GM23248 (cell line): ENCODE measurements at regions not wholly inside any gene's neighbourhood (a gene's known extent, or its start where the extent isn't known, plus 50 kb on each side); places are given as distances from the start of the nearest gene placed in this dataset.

Experiments
- DNase-seq: peaks from one replicate; pipeline ENCODE4 v3.0.0-alpha.2; 2015
- H2AFZ ChIP-seq: fragments of 200-600 bp; sonication (generic); 2 replicates; pipeline ENCODE4 v1.6.1; 2016; ENCODE audit warnings: antibody characterized with exemption
- H3F3A ChIP-seq: fragments of 200-600 bp; sonication (generic); 2 replicates; pipeline ENCODE4 v1.6.1; 2016; ENCODE audit warnings: mild to moderate bottlenecking, antibody characterized with exemption, mixed run types; ENCODE audit not compliant: insufficient read depth
- H3K27ac ChIP-seq: fragments of 200-600 bp; sonication (generic); 2 replicates; pipeline ENCODE4 v1.5.1; 2016; ENCODE audit warnings: mild to moderate bottlenecking
- H3K27me3 ChIP-seq: fragments of 200-600 bp; sonication (generic); replicated peaks from 2 replicates; pipeline ENCODE4 v1.6.1; 2016; ENCODE audit warnings: mild to moderate bottlenecking; ENCODE audit not compliant: insufficient read depth
- H3K36me3 ChIP-seq: fragments of 200-600 bp; sonication (generic); 2 replicates; pipeline ENCODE4 v1.6.1; 2016; ENCODE audit warnings: low read depth, mild to moderate bottlenecking
- H3K4me1 ChIP-seq: fragments of 200-600 bp; sonication (generic); 2 replicates; pipeline ENCODE4 v1.6.1; 2016; ENCODE audit warnings: mild to moderate bottlenecking; ENCODE audit not compliant: insufficient read depth
- H3K4me2 ChIP-seq: fragments of 200-600 bp; sonication (generic); one replicate; pipeline ENCODE4 v1.6.1; 2016; ENCODE audit warnings: mild to moderate bottlenecking; ENCODE audit not compliant: unreplicated experiment
- H3K4me3 ChIP-seq: fragments of 200-600 bp; sonication (generic); 2 replicates; pipeline ENCODE4 v1.5.1; 2016; ENCODE audit warnings: mild to moderate bottlenecking
- H3K79me2 ChIP-seq: fragments of 200-600 bp; sonication (generic); 2 replicates; pipeline ENCODE4 v1.6.1; 2016; ENCODE audit warnings: mild to moderate bottlenecking; ENCODE audit not compliant: insufficient read depth
- H3K9ac ChIP-seq: fragments of 200-600 bp; sonication (generic); 2 replicates; pipeline ENCODE4 v1.6.1; 2016; ENCODE audit warnings: mild to moderate bottlenecking
- H3K9me2 ChIP-seq: fragments of 200-600 bp; sonication (generic); 2 replicates; pipeline ENCODE4 v1.6.1; 2016; ENCODE audit warnings: mixed run types, mild to moderate bottlenecking, moderate library complexity; ENCODE audit not compliant: insufficient read depth
- H3K9me3 ChIP-seq: fragments of 200-600 bp; sonication (generic); one replicate; pipeline ENCODE4 v1.6.1; 2017; ENCODE audit warnings: low read depth
- H4K20me1 ChIP-seq: fragments of 200-600 bp; sonication (generic); 2 replicates; pipeline ENCODE4 v1.6.0; 2016; ENCODE audit not compliant: insufficient read depth
- EZH2 ChIP-seq: fragments of 200-600 bp; sonication (generic); IDR thresholded peaks from 2 replicates; pipeline ENCODE4 v1.6.1; 2018; ENCODE audit warnings: antibody characterized with exemption, mild to moderate bottlenecking; ENCODE audit not compliant: insufficient read depth, poor library complexity, severe bottlenecking
- EZH2phosphoT487 ChIP-seq: fragments of 200-600 bp; sonication (generic); IDR thresholded peaks from 2 replicates; pipeline ENCODE4 v1.6.1; 2018; ENCODE audit warnings: antibody characterized with exemption, moderate library complexity, mild to moderate bottlenecking, low read depth; ENCODE audit not compliant: insufficient read depth
- WGBS, 2 experiments: methylation state at CpG; one replicate each; pipeline ENCODE4 v1.1.6; 2015 to 2017; ENCODE audit warnings: low lambda C conversion rate in 2 of 2, low coverage in 1 of 2; ENCODE audit errors: missing lambda C conversion rate in 2 of 2; 5-methylcytosine and 5-hydroxymethylcytosine counted together
- in situ Hi-C: fragments of 300-500 bp; cut with MboI; formaldehyde crosslinking; loops from 2 replicates; pipeline ENCODE4 v1.15.0; 2020

- in situ Hi-C loops: no loop called here
- H3K27me3 ChIP-seq: no peaks in the 10 kb centered on the region
- H3K9me2 ChIP-seq: no peaks in the 10 kb centered on the region
- H3F3A ChIP-seq: no peaks in the 10 kb centered on the region
- 79 to 93% methylated on average over 2 of the region's 2 CpGs for WGBS, 2 experiments
- DNase-seq: no peak
- no peak overlapping the region for H3K27ac ChIP-seq
- H3K9me3 ChIP-seq: no peaks in the 10 kb centered on the region
- no peak overlapping the region for H2AFZ ChIP-seq
- no peaks in the 10 kb centered on the region for H3K79me2 ChIP-seq
- H3K9ac ChIP-seq: no peak overlapping the region
- no peak overlapping the region for H3K4me3 ChIP-seq
- no peak overlapping the region for H3K4me2 ChIP-seq
- H3K4me1 ChIP-seq: no peaks in the 10 kb centered on the region
- no peaks in the 10 kb centered on the region for H4K20me1 ChIP-seq
- no peaks in the 10 kb centered on the region for H3K36me3 ChIP-seq
- TF ChIP-seq EZH2phosphoT487: no peak
- no peak for TF ChIP-seq EZH2
Observed at GRCh38 chrX:121301356-121301755, 253.9 kb downstream of the GLUD2 start.

- Histone ChIP-seq H3K4me3 (no peak overlapping the region), H2AFZ (no peak overlapping the region), H3K4me2 (no peak overlapping the region), H3K9me3 (no peaks in the 10 kb centered on the region), H3K9ac (no peak overlapping the region), H3F3A (no peaks in the 10 kb centered on the region), H3K36me3 (no peaks in the 10 kb centered on the region), H4K20me1 (no peaks in the 10 kb centered on the region), H3K27me3 (no peaks in the 10 kb centered on the region), H3K4me1 (no peaks in the 10 kb centered on the region), H3K27ac (no peak overlapping the region), H3K79me2 (no peaks in the 10 kb centered on the region), H3K9me2 (no peaks in the 10 kb centered on the region)
- DNase-seq: no peak
- in situ Hi-C loops: no loop called here
- WGBS, 2 experiments: 90 to 96% methylated on average over 1 of the region's 1 CpG
- TF ChIP-seq EZH2 (no peak), EZH2phosphoT487 (no peak)
Observed at GRCh38 chrX:121301822-121302221, 254.4 kb downstream of the GLUD2 start.

DNA sequence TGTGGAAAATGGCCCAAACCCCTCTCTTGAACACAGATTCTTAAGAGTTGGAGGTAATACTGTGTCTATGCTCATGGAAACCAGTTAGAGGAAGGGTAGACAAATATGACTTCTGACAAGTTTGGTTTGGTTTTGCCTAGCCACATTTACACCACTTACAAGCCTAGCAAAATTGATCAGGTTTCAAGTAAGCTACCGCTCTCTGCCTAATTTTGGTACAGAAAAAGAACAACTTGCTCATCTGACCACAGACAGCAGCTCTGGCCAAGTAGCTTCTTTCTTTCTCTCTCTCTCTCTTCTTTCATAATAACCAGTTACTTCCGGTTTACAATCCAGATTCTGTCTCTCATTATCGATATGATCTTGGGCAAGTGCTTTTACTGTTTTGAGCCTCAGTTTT lies 260.0 kb downstream of the GLUD2 start:
- Histone ChIP-seq H3K4me3 (no peak overlapping the region), H3K27me3 (no peaks in the 10 kb centered on the region), H3K4me2 (peak overlapping the region; percentile 28), H3K9me3 (no peaks in the 10 kb centered on the region), H3K27ac (peak overlapping the region; percentile 82), H3K9ac (no peak overlapping the region), H2AFZ (no peak overlapping the region), H3F3A (peaks cover 12% of the 10 kb centered on the region; the same call in 1 of the 2 replicates), H3K4me1 (peaks cover 21% of the 10 kb centered on the region), H3K9me2 (no peaks in the 10 kb centered on the region), H4K20me1 (no peaks in the 10 kb centered on the region), H3K79me2 (no peaks in the 10 kb centered on the region), H3K36me3 (no peaks in the 10 kb centered on the region)
- TF ChIP-seq EZH2 (no peak), EZH2phosphoT487 (no peak)
- in situ Hi-C loops: no loop called here
- WGBS, 2 experiments: 0 to 4% methylated on average over 2 to 3 of the region's 3 CpGs
- peak; percentile 43 for DNase-seq

- Histone ChIP-seq H3K36me3 (no peaks in the 10 kb centered on the region), H3F3A (peaks cover 12% of the 10 kb centered on the region; the same call in 1 of the 2 replicates), H3K4me1 (peaks cover 21% of the 10 kb centered on the region), H3K9ac (peak overlapping the region; percentile 44), H4K20me1 (no peaks in the 10 kb centered on the region), H3K4me3 (no peak overlapping the region), H3K79me2 (no peaks in the 10 kb centered on the region), H3K27me3 (no peaks in the 10 kb centered on the region), H3K27ac (peak overlapping the region; percentile 82), H3K9me2 (no peaks in the 10 kb centered on the region), H3K4me2 (no peak overlapping the region), H3K9me3 (no peaks in the 10 kb centered on the region), H2AFZ (peak overlapping the region; percentile 62)
- 0 to 2% methylated on average over 3 of the region's 3 CpGs for WGBS, 2 experiments
- TF ChIP-seq EZH2: no peak
- TF ChIP-seq EZH2phosphoT487: no peak
- peak; percentile 81 for DNase-seq
- in situ Hi-C loops: no loop called here
Observed at GRCh38 chrX:121308276-121308805, 260.9 kb downstream of the GLUD2 start.

DNA sequence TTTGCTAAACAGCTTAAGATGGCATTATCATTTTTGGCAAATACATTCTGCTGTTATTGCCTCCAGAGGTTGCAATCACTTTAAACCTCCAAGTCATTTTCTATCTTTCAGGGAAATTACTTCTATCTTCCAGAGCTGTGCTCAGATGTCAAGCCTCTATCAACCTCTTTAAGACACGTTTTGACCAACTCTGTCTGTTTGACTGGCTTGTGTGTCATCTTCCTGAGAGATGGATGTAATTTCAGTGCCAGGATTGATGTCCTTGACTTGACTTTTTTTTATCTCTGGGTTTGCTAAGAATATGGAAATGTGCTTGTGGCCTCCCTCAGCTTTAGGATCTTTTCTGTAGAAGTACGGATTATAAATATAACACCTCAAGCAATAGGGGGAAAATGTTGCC lies 263.4 kb downstream of the GLUD2 start:
- no peak for DNase-seq
- H3K9me3 ChIP-seq: no peaks in the 10 kb centered on the region
- H3K9me2 ChIP-seq: no peaks in the 10 kb centered on the region
- H2AFZ ChIP-seq: no peak overlapping the region
- no peak overlapping the region for H3K4me3 ChIP-seq
- no peak overlapping the region for H3K9ac ChIP-seq
- H3K4me2 ChIP-seq: no peak overlapping the region
- H3K27me3 ChIP-seq: no peaks in the 10 kb centered on the region
- no peak overlapping the region for H3K27ac ChIP-seq
- H3K4me1 ChIP-seq: peaks cover 21% of the 10 kb centered on the region
- no peaks in the 10 kb centered on the region for H3K36me3 ChIP-seq
- TF ChIP-seq EZH2 (no peak), EZH2phosphoT487 (no peak)
- H4K20me1 ChIP-seq: no peaks in the 10 kb centered on the region
- in situ Hi-C loops: no loop called here
- H3K79me2 ChIP-seq: no peaks in the 10 kb centered on the region
- H3F3A ChIP-seq: peaks cover 12% of the 10 kb centered on the region; the same call in 1 of the 2 replicates
- 84 to 86% methylated on average over 2 of the region's 2 CpGs for WGBS, 2 experiments
